Progenitor cell of endocrine pancreas (in vitro differentiated cells): ENCODE measurements at regions not wholly inside any gene's neighbourhood (a gene's known extent, or its start where the extent isn't known, plus 50 kb on each side); places are given as distances from the start of the nearest gene placed in this dataset.

Experiments used
- DNase-seq: peaks from one replicate; pipeline ENCODE4 v3.0.0; 2021; ENCODE audit warnings: low spot score; ENCODE audit not compliant: unreplicated experiment
- H3K27ac Mint-ChIP-seq: 2 replicates; pipeline ENCODE4 v1.8.0; 2021; ENCODE audit warnings: mild to moderate bottlenecking, moderate library complexity, mixed read lengths
- H3K27me3 Mint-ChIP-seq: 2 replicates; pipeline ENCODE4 v1.8.0; 2021; ENCODE audit warnings: mixed read lengths
- H3K36me3 Mint-ChIP-seq: 2 replicates; pipeline ENCODE4 v1.8.0; 2022; ENCODE audit warnings: mixed read lengths; ENCODE audit not compliant: insufficient read depth
- H3K4me1 Mint-ChIP-seq: 2 replicates; pipeline ENCODE4 v1.8.0; 2021; ENCODE audit warnings: low read depth, mixed read lengths
- H3K4me3 Mint-ChIP-seq: 2 replicates; pipeline ENCODE4 v1.8.0; 2021; ENCODE audit warnings: low read depth, mild to moderate bottlenecking, moderate library complexity, mixed read lengths
- H3K9me3 Mint-ChIP-seq: 2 replicates; pipeline ENCODE4 v1.8.0; 2021; ENCODE audit warnings: low read depth, mixed read lengths
- TF ChIP-seq, protein P1 (sequence below): fragments of 200-600 bp; sonication (generic); IDR thresholded peaks from one replicate; pipeline ENCODE4 v1.5.0; 2021; ENCODE audit warnings: antibody characterized with exemption, mild to moderate bottlenecking; ENCODE audit not compliant: unreplicated experiment

DNA sequence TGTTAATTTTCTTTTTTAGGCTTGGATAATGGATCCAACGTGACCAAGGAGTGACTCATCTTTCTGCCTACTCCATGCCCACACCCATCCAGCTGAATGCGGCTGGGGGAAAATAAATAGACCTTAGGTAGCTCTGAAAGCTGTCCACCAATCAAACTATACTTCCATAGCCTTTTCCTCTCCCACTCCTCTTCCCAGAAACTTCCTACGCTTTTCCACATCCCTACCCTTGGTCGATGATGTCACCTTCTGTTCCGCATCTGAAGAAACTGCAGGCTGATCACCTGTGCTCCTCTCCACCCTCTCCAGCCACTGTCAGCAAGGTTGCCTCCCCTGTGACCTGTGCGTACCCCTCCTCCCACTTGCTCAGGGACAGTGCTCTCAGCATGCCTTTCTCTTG lies 359.8 kb upstream of the KLF6 start:
- H3K27me3 Mint-ChIP-seq: no peaks in the 10 kb centered on the region
- H3K27ac Mint-ChIP-seq: no peak overlapping the region
- TF ChIP-seq, protein P1, sequence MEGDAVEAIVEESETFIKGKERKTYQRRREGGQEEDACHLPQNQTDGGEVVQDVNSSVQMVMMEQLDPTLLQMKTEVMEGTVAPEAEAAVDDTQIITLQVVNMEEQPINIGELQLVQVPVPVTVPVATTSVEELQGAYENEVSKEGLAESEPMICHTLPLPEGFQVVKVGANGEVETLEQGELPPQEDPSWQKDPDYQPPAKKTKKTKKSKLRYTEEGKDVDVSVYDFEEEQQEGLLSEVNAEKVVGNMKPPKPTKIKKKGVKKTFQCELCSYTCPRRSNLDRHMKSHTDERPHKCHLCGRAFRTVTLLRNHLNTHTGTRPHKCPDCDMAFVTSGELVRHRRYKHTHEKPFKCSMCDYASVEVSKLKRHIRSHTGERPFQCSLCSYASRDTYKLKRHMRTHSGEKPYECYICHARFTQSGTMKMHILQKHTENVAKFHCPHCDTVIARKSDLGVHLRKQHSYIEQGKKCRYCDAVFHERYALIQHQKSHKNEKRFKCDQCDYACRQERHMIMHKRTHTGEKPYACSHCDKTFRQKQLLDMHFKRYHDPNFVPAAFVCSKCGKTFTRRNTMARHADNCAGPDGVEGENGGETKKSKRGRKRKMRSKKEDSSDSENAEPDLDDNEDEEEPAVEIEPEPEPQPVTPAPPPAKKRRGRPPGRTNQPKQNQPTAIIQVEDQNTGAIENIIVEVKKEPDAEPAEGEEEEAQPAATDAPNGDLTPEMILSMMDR: no peak
- peaks cover 13% of the 10 kb centered on the region for H3K9me3 Mint-ChIP-seq
- H3K4me3 Mint-ChIP-seq: no peak overlapping the region
- no peak for DNase-seq
- H3K36me3 Mint-ChIP-seq: no peaks in the 10 kb centered on the region
- peaks cover 5% of the 10 kb centered on the region for H3K4me1 Mint-ChIP-seq

DNA sequence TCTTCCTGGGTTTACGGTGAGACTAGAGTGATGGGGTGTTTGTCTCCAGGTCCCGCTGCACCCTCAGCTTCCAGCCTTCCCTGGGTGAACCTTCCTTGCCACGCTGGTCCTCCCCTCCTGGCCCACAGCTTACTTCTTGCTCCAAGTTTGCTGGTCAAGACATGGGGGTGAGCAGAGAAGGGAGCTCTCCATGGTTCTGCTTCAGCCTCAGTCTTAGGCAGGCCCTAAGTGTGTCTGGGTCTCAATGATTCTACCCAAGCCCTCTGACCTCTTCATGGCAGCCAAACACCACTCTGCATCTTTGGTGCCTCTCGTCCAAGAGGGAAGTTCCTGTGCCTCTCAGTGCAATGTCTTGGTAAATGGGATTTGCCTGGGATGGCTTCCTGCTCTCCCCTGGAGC lies 356.5 kb upstream of the KLF6 start:
- Mint-ChIP-seq H3K4me1 (peaks cover 5% of the 10 kb centered on the region), H3K4me3 (no peak overlapping the region), H3K27ac (peak overlapping the region; percentile 36), H3K36me3 (no peaks in the 10 kb centered on the region), H3K27me3 (no peaks in the 10 kb centered on the region), H3K9me3 (peaks cover 20% of the 10 kb centered on the region)
- no peak for DNase-seq
- TF ChIP-seq, protein P1: no peak

DNA sequence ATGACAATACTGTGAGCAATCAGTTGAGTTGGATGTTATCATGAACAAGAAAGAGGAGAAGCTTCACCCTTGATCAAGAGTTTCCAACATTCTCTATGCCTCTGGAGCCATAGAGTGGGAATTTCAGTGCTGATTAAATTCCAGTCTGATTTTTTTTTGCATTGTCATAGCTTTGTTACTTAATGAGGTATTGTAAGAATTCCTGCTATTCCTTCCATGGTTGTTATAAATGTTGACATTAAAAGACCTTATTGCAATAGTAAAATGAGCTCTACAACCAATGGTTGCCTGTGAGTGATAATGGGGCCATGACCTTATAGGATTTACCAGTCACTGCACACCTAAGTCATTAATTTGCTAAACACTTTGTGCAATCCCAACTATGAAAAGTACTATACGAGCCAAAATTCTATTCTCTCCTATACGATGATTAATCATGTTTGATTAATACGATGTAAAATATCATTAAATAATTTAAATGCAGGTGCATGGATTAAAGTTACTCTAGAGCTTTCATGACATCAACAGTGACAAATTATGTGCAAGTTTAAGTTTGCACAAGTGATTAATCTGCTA lies 353.2 kb upstream of the KLF6 start:
- Mint-ChIP-seq H3K4me3 (no peak overlapping the region), H3K9me3 (peaks cover 20% of the 10 kb centered on the region), H3K4me1 (no peaks in the 10 kb centered on the region), H3K27ac (no peak overlapping the region), H3K27me3 (no peaks in the 10 kb centered on the region), H3K36me3 (no peaks in the 10 kb centered on the region)
- TF ChIP-seq, protein P1: no peak
- no peak for DNase-seq

DNA sequence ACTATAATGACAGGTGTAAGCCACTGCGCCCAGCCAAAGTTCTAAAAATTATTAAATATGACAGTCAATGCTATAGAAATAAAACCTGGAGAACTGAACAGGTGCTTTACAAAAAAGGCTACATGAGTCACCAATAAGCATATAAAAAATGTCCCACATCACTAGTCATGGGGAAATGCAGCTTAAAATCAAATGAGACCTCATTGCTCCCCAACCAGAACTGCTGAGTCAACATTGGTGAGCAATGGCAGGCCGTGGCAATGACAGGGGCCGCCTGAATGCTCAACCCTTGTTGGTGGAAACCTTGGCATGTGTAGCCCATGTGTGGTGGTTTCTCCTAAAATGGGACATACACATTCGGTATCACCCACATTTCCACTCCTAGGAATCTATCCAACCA lies 352.3 kb upstream of the KLF6 start:
- H3K4me1 Mint-ChIP-seq: peaks cover 2% of the 10 kb centered on the region
- no peak overlapping the region for H3K4me3 Mint-ChIP-seq
- H3K27ac Mint-ChIP-seq: no peak overlapping the region
- no peak for DNase-seq
- no peaks in the 10 kb centered on the region for H3K36me3 Mint-ChIP-seq
- TF ChIP-seq, protein P1: no peak
- H3K9me3 Mint-ChIP-seq: peaks cover 20% of the 10 kb centered on the region
- H3K27me3 Mint-ChIP-seq: no peaks in the 10 kb centered on the region

DNA sequence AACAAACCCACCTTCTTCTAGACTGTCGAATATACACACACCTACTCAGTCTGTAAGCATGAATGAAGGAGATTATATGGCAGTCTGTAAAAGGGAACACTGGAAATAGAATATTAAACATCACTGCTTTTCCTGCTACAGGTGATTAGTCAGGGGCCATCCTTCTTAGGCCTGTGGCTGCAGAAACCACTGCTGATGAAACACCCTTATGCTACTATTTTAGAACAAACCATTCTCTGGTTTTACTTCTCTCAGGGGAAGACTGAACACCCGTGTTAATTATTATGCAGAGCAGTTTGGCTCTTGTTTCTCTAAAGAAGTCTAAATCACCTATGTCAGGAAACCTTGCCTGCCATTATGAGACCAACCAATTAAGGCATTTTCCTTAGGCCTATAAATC lies 351.1 kb upstream of the KLF6 start:
- H3K9me3 Mint-ChIP-seq: peaks cover 16% of the 10 kb centered on the region
- H3K4me3 Mint-ChIP-seq: no peak overlapping the region
- DNase-seq: no peak
- no peaks in the 10 kb centered on the region for H3K36me3 Mint-ChIP-seq
- TF ChIP-seq, protein P1: no peak
- peaks cover 2% of the 10 kb centered on the region for H3K4me1 Mint-ChIP-seq
- no peaks in the 10 kb centered on the region for H3K27me3 Mint-ChIP-seq
- no peak overlapping the region for H3K27ac Mint-ChIP-seq
